ENCODE measurements at regions not wholly inside any gene's neighbourhood (a gene's known extent, or its start where the extent isn't known, plus 50 kb on each side); places are given as distances from the start of the nearest gene placed in this dataset.
"Not testable (repeated sequence)": the region's sequence is repeated elsewhere in the genome, so short reads cannot be mapped to it uniquely, and the experiment has no call there.

GRCh38 chr6:113709936-113710509, 147.1 kb upstream of the MARCKS start:
- H3K4me1 ChIP-seq (ENCODE audit: low read depth): no peaks in the 10 kb centered on the region
- H3K4me3 ChIP-seq: no peak overlapping the region
- no peaks in the 10 kb centered on the region for H3K36me3 ChIP-seq
- TF ChIP-seq CTCF (IDR thresholded peaks at IDR 0.05; ENCODE audit: low read depth, low read length): no peak
- H3K27me3 ChIP-seq: peaks cover 12% of the 10 kb centered on the region
- H3K27ac ChIP-seq: no peak overlapping the region
- DNase-seq (ENCODE audit: low read depth in 1 of 2, low spot score in 1 of 2): no peak
- H3K9me3 ChIP-seq (ENCODE audit: low read depth): no peaks in the 10 kb centered on the region

- H3K27me3 ChIP-seq: peaks cover 11% of the 10 kb centered on the region
- H3K27ac ChIP-seq: no peak overlapping the region
- TF ChIP-seq CTCF (IDR thresholded peaks at IDR 0.05; ENCODE audit: low read depth, low read length): no peak
- DNase-seq (ENCODE audit: low read depth in 1 of 2, low spot score in 1 of 2): peak in 1 of 2 donors; percentile 6
- H3K4me1 ChIP-seq (ENCODE audit: low read depth): no peaks in the 10 kb centered on the region
- no peaks in the 10 kb centered on the region for H3K9me3 ChIP-seq (ENCODE audit: low read depth)
- no peaks in the 10 kb centered on the region for H3K36me3 ChIP-seq
- no peak overlapping the region for H3K4me3 ChIP-seq
These were observed 143.5 kb upstream of the MARCKS start for GRCh38 chr6:113713665-113714064.

GRCh38 chr6:113718588-113718987, 138.6 kb upstream of the MARCKS start:
- no peaks in the 10 kb centered on the region for H3K4me1 ChIP-seq (ENCODE audit: low read depth)
- no peaks in the 10 kb centered on the region for H3K9me3 ChIP-seq (ENCODE audit: low read depth)
- H3K27ac ChIP-seq: no peak overlapping the region
- no peaks in the 10 kb centered on the region for H3K36me3 ChIP-seq
- no peak for DNase-seq (ENCODE audit: low read depth in 1 of 2, low spot score in 1 of 2)
- peaks cover 23% of the 10 kb centered on the region for H3K27me3 ChIP-seq
- no peak overlapping the region for H3K4me3 ChIP-seq
- no peak for TF ChIP-seq CTCF (IDR thresholded peaks at IDR 0.05; ENCODE audit: low read depth, low read length)

DNA sequence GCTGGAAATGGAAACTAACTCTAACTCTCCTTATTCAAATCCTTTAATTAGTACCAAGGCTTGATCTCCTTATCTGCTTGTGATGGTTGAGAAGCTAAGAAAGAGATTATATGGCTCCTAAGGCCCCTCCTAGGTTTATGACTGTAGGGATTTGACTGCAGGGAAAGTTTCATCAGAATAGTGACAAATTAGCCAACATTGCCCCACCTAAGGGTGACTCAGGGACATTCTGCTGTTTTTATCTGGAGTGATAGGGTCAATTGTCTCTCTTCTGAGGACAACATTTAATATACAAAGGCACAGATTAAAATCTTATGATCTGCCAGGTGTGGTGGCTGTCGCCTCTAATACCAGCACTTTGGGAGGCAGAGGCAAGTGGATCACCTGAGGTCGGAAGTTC, 138.1 kb upstream of the MARCKS start:
- H3K4me3 ChIP-seq: no peak overlapping the region
- DNase-seq (ENCODE audit: low read depth in 1 of 2, low spot score in 1 of 2): no peak
- H3K27me3 ChIP-seq: peaks cover 23% of the 10 kb centered on the region
- no peaks in the 10 kb centered on the region for H3K36me3 ChIP-seq
- no peak for TF ChIP-seq CTCF (IDR thresholded peaks at IDR 0.05; ENCODE audit: low read depth, low read length)
- H3K4me1 ChIP-seq (ENCODE audit: low read depth): no peaks in the 10 kb centered on the region
- no peaks in the 10 kb centered on the region for H3K9me3 ChIP-seq (ENCODE audit: low read depth)
- no peak overlapping the region for H3K27ac ChIP-seq

GRCh38 chr6:113719545-113719944, 137.6 kb upstream of the MARCKS start:
- H3K4me3 ChIP-seq: no peak overlapping the region
- H3K27me3 ChIP-seq: peaks cover 24% of the 10 kb centered on the region
- H3K9me3 ChIP-seq (ENCODE audit: low read depth): no peaks in the 10 kb centered on the region
- TF ChIP-seq CTCF (IDR thresholded peaks at IDR 0.05; ENCODE audit: low read depth, low read length): no peak
- H3K36me3 ChIP-seq: no peaks in the 10 kb centered on the region
- no peaks in the 10 kb centered on the region for H3K4me1 ChIP-seq (ENCODE audit: low read depth)
- DNase-seq (ENCODE audit: low read depth in 1 of 2, low spot score in 1 of 2): no peak
- H3K27ac ChIP-seq: no peak overlapping the region

DNA sequence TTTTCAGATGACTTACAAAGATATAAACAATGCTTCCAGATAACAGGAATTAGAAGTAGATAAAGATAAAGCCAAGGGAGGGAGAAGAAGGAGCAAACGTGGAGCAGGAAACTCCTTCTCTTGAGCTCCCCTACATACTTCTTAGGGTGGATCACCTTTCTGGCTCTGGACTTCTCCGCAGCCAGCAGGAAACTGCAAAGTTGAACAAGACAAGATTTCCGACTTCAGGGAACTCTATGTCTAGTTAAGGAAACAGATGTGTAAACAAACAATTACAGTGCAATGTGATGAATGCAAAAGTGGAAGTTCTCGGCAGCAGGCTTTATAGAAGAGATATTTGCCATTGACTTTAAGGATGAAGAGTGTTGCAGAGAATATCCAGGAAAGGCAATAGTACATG, 134.0 kb upstream of the MARCKS start:
- DNase-seq (ENCODE audit: low read depth in 1 of 2, low spot score in 1 of 2): peak in 1 of 2 donors; percentile 29
- TF ChIP-seq CTCF (IDR thresholded peaks at IDR 0.05; ENCODE audit: low read depth, low read length): no peak
- Histone ChIP-seq H3K9me3 (ENCODE audit: low read depth) (no peaks in the 10 kb centered on the region), H3K36me3 (no peaks in the 10 kb centered on the region), H3K27ac (no peak overlapping the region), H3K27me3 (peaks cover 24% of the 10 kb centered on the region), H3K4me3 (no peak overlapping the region), H3K4me1 (ENCODE audit: low read depth) (no peaks in the 10 kb centered on the region)

DNA sequence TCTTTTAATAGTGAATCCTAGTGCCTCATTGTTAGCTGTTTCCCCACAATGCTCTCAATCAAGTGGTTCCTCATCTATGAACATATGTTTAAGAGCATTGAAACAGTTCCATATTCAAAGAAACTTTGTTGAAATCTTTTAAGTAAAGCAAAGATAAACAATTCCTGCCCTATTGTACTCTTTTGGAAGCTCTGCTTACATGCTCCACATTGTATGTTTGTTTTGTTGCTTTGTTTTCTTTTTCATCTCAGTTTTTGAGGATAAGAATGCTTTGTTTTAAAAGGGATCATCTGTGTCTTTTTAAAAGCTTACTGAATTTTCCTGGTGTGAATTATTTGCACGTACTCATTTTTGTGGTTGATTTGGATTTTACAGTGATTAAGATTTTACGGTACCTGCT, 132.2 kb upstream of the MARCKS start:
- not testable (repeated sequence) for H3K4me3 ChIP-seq; H3K9me3 ChIP-seq (ENCODE audit: low read depth); H3K27ac ChIP-seq; H3K4me1 ChIP-seq (ENCODE audit: low read depth); DNase-seq (ENCODE audit: low read depth in 1 of 2, low spot score in 1 of 2); H3K36me3 ChIP-seq
- H3K27me3 ChIP-seq: peaks cover 21% of the 10 kb centered on the region
